ENCODE measurements at regions not wholly inside any gene's neighbourhood (a gene's known extent, or its start where the extent isn't known, plus 50 kb on each side); places are given as distances from the start of the nearest gene placed in this dataset.

- no peak for FAIRE-seq
- TF ChIP-seq CTCF (IDR thresholded peaks at IDR 0.05; ENCODE audit: insufficient read depth, missing control alignments) = no peak
Measured at GRCh38 chr6:9627916-9628315, 787.0 kb downstream of the TFAP2A start.

GRCh38 chr6:9623985-9624384 lies 790.9 kb downstream of the TFAP2A start:
- FAIRE-seq (no peak), DNase-seq (ENCODE audit: insufficient read length, low spot score) (no peak)
- no peak for TF ChIP-seq CTCF (IDR thresholded peaks at IDR 0.05; ENCODE audit: insufficient read depth, missing control alignments)

More at GRCh38 chr6:9627916-9628315, 787.0 kb downstream of the TFAP2A start:
- no peak for DNase-seq (ENCODE audit: insufficient read length, low spot score)

- TF ChIP-seq CTCF (IDR thresholded peaks at IDR 0.05; ENCODE audit: insufficient read depth, missing control alignments) = no peak
- FAIRE-seq (no peak), DNase-seq (ENCODE audit: insufficient read length, low spot score) (no peak)
Measured at GRCh38 chr6:9623228-9623832, 791.5 kb downstream of the TFAP2A start.

- DNase-seq (ENCODE audit: insufficient read length, low spot score) (no peak), FAIRE-seq (no peak)
- no peak for TF ChIP-seq CTCF (IDR thresholded peaks at IDR 0.05; ENCODE audit: insufficient read depth, missing control alignments)
Measured at GRCh38 chr6:9621276-9621675, 793.6 kb downstream of the TFAP2A start.

- FAIRE-seq = no peak
- no peak for TF ChIP-seq CTCF (IDR thresholded peaks at IDR 0.05; ENCODE audit: insufficient read depth, missing control alignments)
- DNase-seq (ENCODE audit: insufficient read length, low spot score) = no peak
Measured at GRCh38 chr6:9620687-9621086, 794.2 kb downstream of the TFAP2A start.

- FAIRE-seq (no peak), DNase-seq (ENCODE audit: insufficient read length, low spot score) (no peak)
- TF ChIP-seq CTCF (IDR thresholded peaks at IDR 0.05; ENCODE audit: insufficient read depth, missing control alignments) = no peak
Measured at GRCh38 chr6:9620263-9620662, 794.6 kb downstream of the TFAP2A start.

GRCh38 chr6:9614778-9615177 lies 800.1 kb downstream of the TFAP2A start:
- DNase-seq (ENCODE audit: insufficient read length, low spot score) (no peak), FAIRE-seq (no peak)
- TF ChIP-seq CTCF (IDR thresholded peaks at IDR 0.05; ENCODE audit: insufficient read depth, missing control alignments) = no peak

Measured in D721Med (cell line).